Body of pancreas (tissue), 4 donors: ENCODE measurements at regions not wholly inside any gene's neighbourhood (a gene's known extent, or its start where the extent isn't known, plus 50 kb on each side); places are given as distances from the start of the nearest gene placed in this dataset.

Experiments
- POLR2A ChIP-seq, 3 donors: fragments of 450-650 bp; IDR thresholded peaks; one replicate each; pipeline ENCODE4 v1.6.1; 2016; ENCODE audit warnings: antibody characterized with exemption in 3 of 3, mild to moderate bottlenecking in 2 of 3
- TF ChIP-seq, protein P1 (sequence below), 7 experiments: fragments of 450-650 bp in 4 of 7; fragments of 200-600 bp in 3 of 7; sonication (generic) in 3 of 7; IDR thresholded peaks; one replicate each; pipeline ENCODE4 v1.5.1; 2016 to 2019; ENCODE audit warnings: antibody characterized with exemption in 7 of 7

DNA sequence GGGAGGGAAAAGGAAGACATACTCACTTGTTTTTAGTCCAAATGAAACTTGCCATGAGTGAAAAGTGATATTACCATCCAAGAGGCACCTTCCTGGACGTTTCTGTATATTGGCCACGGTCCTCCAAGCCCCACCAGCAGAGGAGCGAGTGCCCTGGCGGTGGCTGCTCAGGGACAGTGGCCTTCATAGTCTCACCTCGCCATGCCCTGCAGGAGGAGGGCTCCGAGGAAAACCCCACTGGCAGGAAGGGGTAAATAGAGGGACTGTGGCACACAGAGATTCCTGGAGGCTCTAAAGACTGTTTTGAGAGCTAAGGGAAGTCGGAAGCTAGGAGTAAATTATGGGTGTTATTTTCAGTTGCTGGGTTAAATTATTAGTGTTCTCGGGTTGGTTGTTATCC, 98.4 kb upstream of the UBL3 start:
- TF ChIP-seq, protein P1, sequence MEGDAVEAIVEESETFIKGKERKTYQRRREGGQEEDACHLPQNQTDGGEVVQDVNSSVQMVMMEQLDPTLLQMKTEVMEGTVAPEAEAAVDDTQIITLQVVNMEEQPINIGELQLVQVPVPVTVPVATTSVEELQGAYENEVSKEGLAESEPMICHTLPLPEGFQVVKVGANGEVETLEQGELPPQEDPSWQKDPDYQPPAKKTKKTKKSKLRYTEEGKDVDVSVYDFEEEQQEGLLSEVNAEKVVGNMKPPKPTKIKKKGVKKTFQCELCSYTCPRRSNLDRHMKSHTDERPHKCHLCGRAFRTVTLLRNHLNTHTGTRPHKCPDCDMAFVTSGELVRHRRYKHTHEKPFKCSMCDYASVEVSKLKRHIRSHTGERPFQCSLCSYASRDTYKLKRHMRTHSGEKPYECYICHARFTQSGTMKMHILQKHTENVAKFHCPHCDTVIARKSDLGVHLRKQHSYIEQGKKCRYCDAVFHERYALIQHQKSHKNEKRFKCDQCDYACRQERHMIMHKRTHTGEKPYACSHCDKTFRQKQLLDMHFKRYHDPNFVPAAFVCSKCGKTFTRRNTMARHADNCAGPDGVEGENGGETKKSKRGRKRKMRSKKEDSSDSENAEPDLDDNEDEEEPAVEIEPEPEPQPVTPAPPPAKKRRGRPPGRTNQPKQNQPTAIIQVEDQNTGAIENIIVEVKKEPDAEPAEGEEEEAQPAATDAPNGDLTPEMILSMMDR (IDR thresholded peaks at IDR 0.05), result no peak
- TF ChIP-seq POLR2A (IDR thresholded peaks at IDR 0.05), result no peak
